ENCODE measurements at regions not wholly inside any gene's neighbourhood (a gene's known extent, or its start where the extent isn't known, plus 50 kb on each side); places are given as distances from the start of the nearest gene placed in this dataset.
A peak's percentile ranks its signal among the peaks of the same experiment; 100 is the strongest.

DNA sequence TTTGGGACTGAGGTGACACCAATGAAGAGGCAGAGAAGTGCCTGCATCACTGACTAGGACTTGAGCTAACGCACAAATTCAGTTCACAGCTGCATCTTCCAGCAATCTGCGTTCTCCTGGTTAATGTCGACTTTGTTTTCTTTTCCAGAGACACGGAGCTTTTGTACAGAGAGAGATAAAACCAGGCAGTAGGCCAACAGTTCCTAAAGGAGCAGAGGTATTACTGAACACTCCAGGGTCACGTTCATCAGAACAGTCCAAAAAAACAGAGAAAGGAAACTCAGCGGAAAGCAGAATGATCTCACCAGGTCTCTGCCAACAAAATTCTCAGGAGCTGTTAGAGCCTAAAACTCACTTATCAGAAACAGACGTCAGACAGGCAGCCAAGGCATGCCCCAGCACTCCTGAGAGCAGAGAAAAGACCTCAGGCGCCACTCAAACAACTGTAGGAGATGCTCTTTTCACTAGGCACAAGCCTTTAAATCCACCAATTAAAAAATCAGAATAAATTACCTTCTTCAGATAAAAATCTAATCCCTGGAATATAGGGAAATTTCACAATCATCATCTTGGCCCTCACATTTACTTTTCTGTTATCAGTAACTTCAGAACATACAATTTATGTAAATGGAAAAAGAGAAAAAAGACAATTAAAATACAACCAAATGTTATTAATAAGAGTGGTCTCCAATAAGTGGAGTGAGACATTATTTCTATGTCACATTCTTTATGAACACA is 95.9 kb upstream of the SPTBN1 start:
- peak; percentile 5 to 18 for DNase-seq

DNA sequence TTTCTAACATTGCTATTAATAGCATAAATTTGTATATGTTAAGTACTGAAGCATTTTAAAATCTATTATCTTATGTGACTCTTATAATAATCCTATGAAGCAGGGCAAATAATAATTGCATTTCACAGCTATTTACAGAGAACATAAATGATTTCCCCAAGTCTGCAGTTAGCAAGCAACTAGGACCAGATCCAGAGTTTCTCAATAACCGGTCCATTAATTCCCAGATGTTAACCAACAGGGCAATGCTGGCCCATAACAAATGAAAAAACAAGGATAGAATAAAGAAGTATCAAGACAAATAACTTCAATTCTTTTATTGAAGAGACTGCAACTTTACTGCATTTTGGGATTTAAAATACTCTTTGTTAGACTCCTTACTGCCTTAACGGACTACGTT is 91.7 kb upstream of the SPTBN1 start:
- no peak for DNase-seq

DNA sequence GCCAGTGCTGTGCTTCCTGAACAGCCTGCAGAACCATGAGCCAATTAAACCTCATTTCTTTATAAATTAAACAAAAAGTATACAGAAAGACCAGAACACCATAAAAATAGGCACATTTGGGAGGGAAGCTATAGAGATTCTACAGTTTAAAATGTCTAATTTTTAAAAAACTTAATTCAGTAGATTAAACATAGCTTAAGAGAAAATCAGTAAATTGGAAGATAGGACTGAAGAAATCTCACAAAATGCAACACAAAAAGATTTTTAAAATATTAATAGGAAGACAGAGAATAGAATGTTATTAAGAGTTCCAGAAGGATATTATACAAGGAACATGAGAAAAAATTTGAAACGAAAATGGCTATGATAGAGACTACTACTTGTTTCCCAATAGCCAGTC is 90.5 kb upstream of the SPTBN1 start:
- no peak for DNase-seq

DNA sequence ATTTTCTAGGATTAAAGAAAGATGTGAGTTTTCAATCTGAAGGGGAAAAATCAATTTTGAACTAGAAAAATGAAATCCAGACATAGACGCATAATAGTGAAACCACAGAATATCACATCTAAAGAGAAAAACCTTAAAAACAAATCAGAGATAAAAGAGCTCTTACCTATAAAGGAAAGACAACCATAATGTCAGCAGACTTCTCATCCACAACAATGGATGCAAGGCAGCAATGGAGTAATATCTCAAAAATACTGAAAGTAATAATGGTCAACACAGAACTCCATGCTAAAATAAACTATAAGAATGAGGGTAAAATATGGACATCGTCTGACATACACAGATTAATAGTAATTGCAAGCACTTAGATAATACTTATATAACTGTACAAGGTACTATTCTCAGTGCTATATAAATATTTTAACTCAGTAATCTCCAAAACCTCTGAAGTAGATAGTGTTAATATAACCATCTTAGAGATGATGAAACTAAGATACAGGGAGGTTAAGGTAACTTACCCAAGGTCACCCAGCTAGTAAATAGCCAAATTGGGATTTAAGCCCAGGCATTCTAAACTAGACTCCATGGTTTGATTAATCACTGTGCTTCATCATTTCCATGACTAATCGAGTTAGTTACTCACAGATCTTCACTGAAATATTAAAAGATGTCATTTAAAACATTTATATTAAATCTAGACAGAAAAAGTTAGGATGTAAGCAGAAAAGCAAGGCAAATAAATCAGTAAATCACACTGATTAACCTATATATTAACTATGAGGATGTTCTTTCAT is 89.4 kb upstream of the SPTBN1 start:
- no peak for DNase-seq

DNA sequence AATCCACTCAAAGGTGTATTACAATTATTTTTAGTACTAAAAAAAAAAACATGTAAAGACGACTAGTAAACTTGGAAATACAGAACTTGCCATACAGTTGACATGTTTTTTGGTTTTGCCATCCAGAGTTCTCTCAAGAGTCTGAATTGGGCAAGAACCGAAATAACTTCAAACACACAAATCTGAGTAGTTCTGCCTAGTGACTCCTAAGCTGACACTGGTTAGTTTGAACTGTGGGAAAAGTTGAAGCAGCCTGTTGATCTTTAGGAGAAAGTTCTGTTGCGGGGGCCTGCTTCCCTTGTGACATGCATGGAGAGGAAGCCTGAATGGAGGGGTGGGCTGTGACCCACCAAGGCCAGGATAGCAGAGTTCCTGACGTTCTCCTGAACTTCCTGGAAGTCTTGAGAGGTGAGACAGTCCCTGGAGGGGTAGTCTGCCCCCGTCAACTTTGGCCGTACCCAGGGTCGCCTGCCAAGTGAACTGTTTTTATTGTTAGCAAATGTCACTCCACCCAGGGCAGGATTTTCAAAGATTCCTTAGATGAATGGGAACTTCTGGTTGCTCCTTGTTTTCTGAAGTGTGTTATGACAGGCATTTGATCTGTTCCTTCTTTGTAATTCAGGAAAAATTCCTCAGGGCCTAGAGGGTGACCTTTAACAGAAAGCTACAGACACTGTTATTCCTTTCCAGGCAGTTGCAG is 85.6 kb upstream of the SPTBN1 start:
- DNase-seq: no peak

DNA sequence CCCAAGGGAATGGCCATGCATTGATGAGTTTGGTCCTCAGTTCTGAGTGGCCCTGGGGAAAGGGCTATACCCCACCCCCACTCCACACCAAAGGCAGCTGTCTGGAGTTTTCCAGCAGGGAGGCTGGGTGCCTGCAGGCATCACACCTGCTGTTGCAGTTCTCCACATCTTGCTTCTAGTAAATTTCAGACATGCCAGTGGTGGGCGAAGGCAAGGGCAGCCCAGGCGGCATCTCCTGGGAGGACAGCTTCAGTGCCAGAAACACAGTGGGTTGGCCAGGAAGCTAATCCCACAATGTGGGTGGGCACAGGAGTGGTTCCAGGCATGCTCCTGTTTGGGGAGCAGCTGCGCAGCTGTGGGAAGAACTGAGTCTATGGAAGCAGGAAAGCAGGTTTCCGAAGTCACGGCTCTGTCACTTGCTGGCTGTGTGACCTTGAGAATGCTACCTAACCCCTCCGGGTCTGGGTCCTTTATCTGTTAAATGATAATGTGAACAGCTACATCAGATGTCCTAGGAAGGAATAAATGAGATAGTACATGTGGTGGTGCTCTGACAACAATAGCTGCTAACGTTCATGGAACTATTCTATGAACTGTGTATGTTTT is 84.6 kb upstream of the SPTBN1 start:
- DNase-seq: no peak

DNA sequence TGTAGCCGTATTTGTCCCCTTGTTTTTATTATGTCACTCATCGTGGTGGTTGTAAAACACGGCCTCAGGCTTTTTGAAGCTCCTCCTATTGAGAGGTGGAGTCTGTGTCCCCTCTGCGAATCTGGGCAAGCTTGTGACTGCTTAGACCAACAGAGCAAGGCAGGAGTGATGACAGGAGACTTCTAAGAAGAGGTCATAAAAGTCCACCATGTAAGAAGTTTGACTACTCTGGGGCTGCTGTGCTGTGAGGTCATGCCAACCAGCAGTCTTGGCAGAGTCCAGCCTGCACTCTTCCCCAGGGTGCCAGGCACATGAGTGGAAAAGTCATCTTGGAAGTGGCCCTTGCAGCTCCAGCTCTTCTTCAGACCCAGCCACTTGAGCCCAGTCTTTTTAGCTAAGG is 83.8 kb upstream of the SPTBN1 start:
- no peak for DNase-seq

DNA sequence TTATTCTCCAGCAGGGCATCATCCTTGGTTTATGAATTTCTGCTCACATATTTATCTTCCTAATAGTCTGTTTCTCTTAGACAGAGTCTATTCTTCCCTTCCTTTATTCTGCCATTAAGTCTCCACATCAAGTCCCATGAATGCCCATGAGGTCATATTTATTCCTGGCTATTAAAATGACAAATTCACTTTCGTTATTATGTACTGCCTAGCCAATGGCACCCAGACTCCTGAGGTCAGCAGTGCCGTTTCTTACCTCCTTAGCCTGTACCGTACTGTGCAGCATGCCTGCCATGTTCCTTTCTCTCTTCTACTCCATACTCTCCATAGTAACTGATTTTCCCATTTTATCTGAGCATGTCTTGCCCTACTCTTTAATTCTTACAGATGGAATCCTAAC is 82.3 kb upstream of the SPTBN1 start:
- DNase-seq: no peak

DNA sequence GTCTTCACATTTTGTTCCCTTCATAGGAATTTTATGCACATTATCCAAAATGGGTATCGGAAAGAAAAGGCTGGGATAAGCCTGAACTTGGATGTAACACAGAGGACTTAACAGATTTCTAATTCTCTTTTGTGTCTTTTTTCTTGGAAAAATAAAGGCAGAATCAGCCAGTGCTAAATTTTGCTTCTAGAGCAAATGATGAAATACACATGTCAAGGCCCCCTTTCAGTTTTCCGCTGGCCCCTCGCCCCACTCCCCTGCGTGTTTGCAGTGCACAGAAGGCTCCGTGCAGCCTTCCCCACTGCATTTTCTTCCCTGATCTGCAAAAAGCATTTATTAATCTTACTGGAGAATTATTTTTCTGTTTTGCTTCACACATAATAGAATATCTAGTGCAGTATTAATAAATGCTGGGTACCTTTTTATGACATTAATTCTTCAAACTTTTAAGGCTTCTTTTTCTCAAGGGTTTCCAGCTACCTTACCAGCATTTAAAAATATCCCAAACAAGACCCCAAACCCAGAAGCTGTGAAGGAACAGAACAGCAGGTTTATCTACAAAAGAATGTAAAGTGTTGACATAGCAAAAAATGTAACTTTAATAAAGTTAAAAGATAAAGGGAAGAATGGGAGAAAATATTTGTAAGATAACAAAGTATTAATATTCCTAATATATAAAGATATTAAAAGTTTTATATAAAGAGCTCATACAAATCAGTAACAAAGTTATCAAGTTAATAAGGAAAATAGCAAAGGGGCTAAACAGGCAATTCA is 81.3 kb upstream of the SPTBN1 start:
- DNase-seq: no peak

DNA sequence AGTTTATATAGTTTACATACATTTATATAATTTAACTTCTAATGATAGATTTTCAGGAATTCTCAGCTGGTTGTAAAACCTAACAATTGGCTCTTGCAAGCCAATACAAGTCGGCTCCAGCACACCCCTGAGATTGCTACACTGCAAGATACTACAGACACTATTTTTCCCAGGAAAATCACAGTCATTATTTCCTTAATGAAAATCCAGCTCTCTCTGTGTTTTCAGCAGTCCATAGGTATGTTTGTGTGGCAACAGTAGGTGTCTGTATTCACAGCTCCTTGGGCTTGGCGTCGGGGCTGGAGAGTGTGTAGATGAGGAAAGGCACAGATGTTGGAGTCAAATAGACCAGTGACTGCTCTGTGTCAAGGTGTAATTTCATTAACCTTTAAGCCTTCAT is 78.7 kb upstream of the SPTBN1 start:
- no peak for DNase-seq

DNA sequence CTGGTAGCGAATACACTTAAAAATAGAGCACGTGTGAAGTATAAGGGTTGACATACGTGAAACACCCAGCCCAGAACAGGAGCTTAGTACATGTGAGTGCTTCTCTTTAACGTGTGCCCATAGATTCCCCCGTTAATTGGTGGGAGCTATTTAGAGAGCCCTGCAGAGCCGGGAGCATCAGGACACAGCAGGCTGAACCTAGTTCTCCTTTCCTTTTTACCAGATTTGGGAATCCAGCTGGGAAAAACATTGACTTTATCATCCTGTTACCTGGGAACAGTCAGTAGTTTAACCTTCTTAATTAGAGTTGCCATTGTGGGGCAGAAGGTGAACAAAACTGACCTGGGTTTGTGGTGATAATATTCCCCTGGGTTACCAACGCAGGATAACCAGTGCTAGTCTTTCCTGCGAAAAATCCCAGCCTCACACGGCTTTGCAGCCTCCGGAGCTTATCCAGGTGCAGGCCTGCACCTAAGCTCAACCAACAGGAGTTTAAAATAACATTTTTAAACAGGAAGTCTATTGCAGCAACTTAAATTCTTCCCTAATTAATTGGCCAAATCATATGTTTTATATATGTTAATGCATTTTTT is 78.1 kb upstream of the SPTBN1 start:
- DNase-seq: no peak

DNA sequence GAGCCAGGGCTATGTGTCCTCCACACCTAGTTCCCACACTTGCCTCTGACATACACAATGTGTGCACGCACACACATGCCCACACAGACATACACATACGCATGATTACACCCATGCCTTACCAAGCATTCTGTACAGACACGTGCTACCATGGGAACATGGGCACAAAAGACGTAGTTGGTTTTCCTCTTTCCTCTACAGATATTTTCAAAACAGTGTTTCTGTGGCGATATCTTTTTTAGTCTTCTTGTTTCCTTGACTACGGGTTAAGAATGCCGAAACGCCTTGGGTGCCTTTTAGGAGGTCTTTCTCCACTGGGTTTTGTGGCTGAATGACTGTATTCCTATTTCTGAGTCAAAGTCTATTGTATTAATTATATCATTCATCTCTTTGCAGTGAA is 75.5 kb upstream of the SPTBN1 start:
- DNase-seq: no peak

DNA sequence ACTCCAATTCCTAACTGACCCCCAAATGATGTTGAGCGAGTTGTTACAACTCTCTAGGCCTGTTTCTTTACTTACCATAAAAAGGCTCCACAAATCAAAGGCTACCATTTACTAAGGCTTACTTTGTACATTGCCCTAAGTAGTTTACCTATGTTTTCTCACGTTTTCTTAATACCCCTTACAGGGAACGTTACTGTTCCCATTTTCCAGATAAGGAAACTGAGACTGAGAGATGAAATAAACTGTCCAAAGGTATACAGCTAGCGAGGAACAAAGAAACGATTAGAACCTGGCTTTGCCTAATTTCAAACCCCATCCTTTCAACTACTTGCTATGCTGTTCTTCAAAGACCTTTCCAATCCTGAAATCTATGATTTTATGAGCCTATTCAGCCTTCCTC is 74.8 kb upstream of the SPTBN1 start:
- no peak for DNase-seq

DNA sequence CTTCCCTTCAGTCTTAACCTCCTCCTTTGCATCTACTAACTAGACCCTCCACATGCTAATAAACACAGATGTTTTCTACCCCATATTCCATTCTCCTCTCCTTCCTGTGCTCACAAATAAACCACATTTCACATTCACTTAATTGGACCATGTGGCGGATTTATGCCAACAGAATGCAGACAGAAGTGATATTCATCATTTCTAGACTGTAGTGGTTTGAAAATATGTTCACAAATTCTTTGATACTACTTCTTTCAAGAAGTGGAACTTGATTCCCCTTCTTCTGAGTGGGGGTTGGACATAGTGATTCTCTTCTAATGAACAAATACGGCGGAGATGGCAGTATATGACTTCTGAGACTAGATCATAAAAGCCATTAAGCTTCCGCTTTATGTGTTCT is 73.5 kb upstream of the SPTBN1 start:
- DNase-seq: no peak

DNA sequence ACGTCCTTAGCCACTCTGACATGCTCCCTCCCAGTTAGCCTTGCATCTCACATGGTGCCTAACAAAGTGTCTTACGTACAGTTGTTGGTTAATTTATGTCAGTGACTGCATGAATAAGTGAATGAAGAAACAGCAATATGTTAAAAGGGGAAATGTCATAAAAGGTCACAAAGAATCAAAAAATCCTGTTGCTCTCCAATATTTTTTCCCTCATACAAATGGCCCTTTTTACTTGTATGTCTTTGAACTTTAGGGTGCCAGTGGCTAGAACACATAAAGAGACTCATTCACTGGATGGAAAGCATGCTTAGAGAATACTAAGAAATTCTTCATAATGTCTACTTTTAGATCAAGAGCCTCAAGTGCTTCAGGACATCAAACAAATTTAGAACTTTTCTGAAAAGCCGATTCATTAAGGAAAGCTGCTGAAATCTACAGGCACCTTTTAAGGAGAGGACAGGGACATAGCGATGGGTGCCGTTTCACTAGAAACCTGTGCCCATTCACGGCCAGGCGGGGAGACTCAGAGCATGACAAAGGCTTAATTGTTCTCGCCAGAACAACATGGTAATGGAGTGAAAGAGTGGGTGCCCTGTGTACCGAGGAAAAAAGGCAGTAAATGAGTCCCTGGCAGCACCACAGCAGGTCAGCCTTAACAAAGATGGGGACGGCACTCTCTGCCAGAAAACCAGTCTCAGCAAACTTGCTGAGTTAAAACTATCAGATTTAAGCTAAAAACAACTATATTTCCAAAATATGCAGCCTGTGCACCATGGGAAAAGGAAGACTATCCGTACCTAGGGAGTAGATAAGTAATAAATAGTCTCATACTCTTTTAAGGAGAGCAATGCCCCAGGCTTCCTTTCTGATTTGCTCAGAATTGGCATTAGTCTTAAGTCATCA is 71.6 kb upstream of the SPTBN1 start:
- DNase-seq: peak; percentile 75 to 88

DNA sequence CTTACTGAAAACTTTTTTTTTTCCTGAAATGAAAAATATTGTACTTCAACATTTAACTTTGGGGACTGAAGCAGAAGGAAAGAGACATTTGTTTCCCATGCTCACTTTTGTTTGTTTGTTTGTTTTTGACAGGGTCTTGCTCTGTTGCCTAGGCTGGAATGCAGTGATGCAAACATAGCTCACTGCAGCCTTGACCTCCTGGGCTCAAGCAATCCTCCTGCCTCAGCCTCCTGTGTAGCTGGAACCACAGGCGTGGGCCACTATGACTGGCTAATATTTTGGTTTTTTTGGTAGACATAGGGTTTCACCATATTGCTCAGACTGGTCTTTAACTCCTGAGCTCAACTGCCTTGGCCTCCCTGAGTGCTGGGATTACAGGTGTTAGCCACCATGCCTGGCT is 70.9 kb upstream of the SPTBN1 start:
- no peak for DNase-seq

DNA sequence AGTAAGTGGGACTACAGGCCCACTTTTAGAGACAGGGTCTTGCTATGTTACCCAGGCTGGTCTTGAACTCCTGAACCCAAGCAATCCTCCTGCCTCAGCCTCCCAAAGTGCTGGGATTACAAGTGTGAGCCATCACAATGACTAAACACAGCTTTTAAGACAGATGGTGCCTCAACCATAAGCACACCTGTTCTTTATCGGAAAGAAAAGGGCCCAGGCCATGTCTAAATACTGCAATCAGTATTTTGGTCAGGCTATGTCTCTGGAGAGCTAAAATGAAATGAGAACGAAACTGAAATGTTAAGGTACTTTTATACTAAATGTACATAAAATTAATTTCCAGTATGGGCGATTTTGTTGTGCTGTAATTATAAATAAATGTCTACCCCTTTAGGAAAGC is 69.5 kb upstream of the SPTBN1 start:
- no peak for DNase-seq

DNA sequence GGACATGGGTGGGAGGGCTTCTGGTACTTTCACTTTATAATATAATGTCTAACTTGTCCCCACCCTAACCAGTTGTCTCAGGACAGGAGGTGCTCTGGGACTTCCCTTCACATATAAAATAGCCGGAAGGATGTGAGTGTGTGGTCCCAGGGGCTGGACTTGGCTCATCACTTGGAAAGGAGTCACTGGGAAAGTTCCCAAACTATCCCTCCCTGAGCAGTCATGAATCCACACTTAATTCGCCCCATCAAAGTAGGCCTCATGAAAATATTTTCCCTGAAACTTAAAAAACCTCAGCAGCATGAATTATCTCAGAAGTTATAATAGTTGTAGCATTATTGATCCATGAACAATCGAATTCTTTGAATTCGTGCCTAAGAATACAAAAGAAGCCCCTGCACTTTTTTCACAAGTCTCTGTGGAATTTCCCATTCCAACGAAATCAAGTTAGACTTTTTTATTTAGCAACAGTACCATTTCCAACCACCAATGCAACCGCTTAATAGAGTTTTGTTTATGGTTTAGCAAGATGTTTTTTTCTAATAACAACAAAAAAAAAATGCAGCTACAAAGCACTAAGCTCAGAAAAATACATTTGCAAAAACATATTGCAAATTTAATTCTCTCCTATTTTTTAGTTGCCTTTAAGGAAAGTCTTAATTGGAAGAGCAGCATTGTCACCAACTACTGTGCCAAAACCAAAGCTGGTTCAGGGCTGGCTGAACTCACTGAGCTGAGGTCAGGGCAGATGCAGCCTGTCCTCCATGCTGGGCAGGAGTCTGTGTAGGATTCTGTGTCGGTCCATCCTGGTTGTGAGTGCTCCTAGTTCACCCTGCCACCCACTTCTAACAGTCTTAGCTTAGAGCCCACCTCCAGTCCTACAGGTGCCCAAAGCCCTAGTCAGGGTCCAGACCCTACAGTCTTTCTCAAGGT is 68.8 kb upstream of the SPTBN1 start:
- DNase-seq: no peak

DNA sequence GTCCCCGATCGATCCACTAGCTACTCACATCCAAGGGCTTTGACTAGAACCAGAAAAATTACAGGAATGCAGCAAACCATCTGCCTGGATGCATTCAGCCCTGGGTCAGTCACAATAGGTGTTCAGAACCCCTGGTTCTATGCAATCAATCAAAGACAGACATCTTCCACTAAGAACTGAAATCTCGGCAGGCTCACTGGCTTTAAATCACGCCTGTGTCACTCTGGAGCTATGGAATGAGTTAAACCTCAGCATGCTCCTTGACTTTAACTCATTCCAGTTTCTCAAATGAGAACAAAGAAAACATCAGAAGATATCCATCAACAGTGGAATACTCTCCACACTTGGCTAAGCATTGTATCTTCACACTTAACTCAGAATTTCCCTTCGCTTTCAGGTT is 68.1 kb upstream of the SPTBN1 start:
- DNase-seq: no peak
